ENCODE measurements at regions not wholly inside any gene's neighbourhood (a gene's known extent, or its start where the extent isn't known, plus 50 kb on each side); places are given as distances from the start of the nearest gene placed in this dataset.
"Not testable (repeated sequence)": the region's sequence is repeated elsewhere in the genome, so short reads cannot be mapped to it uniquely, and the experiment has no call there.

GRCh38 chr4:54852602-54853001 lies 194.8 kb downstream of the KIT start:
- no peak for DNase-seq (ENCODE audit: low spot score)

GRCh38 chr4:54852054-54852453 lies 194.3 kb downstream of the KIT start:
- DNase-seq (ENCODE audit: low spot score) = no peak

GRCh38 chr4:54844911-54845310 lies 187.2 kb downstream of the KIT start:
- DNase-seq (ENCODE audit: low spot score) = no peak

GRCh38 chr4:54843946-54844345 lies 186.2 kb downstream of the KIT start:
- DNase-seq (ENCODE audit: low spot score) = no peak

- DNase-seq (ENCODE audit: low spot score) = no peak
These were observed 185.3 kb downstream of the KIT start for GRCh38 chr4:54843106-54843505.

- DNase-seq (ENCODE audit: low spot score) = no peak
These were observed 184.9 kb downstream of the KIT start for GRCh38 chr4:54842656-54843055.

GRCh38 chr4:54842226-54842625 lies 184.5 kb downstream of the KIT start:
- no peak for DNase-seq (ENCODE audit: low spot score)

GRCh38 chr4:54840992-54841768 lies 183.4 kb downstream of the KIT start:
- peak; percentile 33 for DNase-seq (ENCODE audit: low spot score)

- DNase-seq (ENCODE audit: low spot score) = no peak
These were observed 182.7 kb downstream of the KIT start for GRCh38 chr4:54840430-54840829.

GRCh38 chr4:54838301-54838700 lies 180.5 kb downstream of the KIT start:
- no peak for DNase-seq (ENCODE audit: low spot score)

- DNase-seq (ENCODE audit: low spot score) = no peak
These were observed 179.9 kb downstream of the KIT start for GRCh38 chr4:54837576-54838140.

GRCh38 chr4:54828361-54828760 lies 170.6 kb downstream of the KIT start:
- DNase-seq (ENCODE audit: low spot score) = not testable (repeated sequence)

- no peak for DNase-seq (ENCODE audit: low spot score)
These were observed 165.9 kb downstream of the KIT start for GRCh38 chr4:54823616-54824015.

- DNase-seq (ENCODE audit: low spot score) = no peak
These were observed 161.3 kb downstream of the KIT start for GRCh38 chr4:54819034-54819433.

GRCh38 chr4:54818481-54818880 lies 160.7 kb downstream of the KIT start:
- DNase-seq (ENCODE audit: low spot score) = no peak

GRCh38 chr4:54813674-54814073 lies 155.9 kb downstream of the KIT start:
- no peak for DNase-seq (ENCODE audit: low spot score)

- no peak for DNase-seq (ENCODE audit: low spot score)
These were observed 148.6 kb downstream of the KIT start for GRCh38 chr4:54806351-54806750.

GRCh38 chr4:54802336-54802735 lies 144.6 kb downstream of the KIT start:
- DNase-seq (ENCODE audit: low spot score) = no peak

GRCh38 chr4:54800831-54801530 lies 143.2 kb downstream of the KIT start:
- peak; percentile 16 for DNase-seq (ENCODE audit: low spot score)

- no peak for DNase-seq (ENCODE audit: low spot score)
These were observed 136.8 kb downstream of the KIT start for GRCh38 chr4:54794579-54794978.

- no peak for DNase-seq (ENCODE audit: low spot score)
These were observed 136.2 kb downstream of the KIT start for GRCh38 chr4:54793856-54794422.
